Eye (tissue), 1 donor: ENCODE measurements at regions not wholly inside any gene's neighbourhood (a gene's known extent, or its start where the extent isn't known, plus 50 kb on each side); places are given as distances from the start of the nearest gene placed in this dataset.

Source experiments
- DNase-seq: peaks from one replicate; pipeline ENCODE4 v3.0.0-alpha.2; 2015

- no peak for DNase-seq
Observed at GRCh38 chr20:40134176-40134575, 554.9 kb downstream of the MAFB start.

GRCh38 chr20:40120827-40121226 lies 568.2 kb downstream of the MAFB start:
- no peak for DNase-seq

- no peak for DNase-seq
Observed at GRCh38 chr20:40111282-40111681, 577.8 kb downstream of the MAFB start.

GRCh38 chr20:40110311-40110831 lies 578.7 kb downstream of the MAFB start:
- no peak for DNase-seq

GRCh38 chr20:40109136-40109535 lies 579.9 kb downstream of the MAFB start:
- DNase-seq, result no peak

GRCh38 chr20:40108321-40108720 lies 580.7 kb downstream of the MAFB start:
- no peak for DNase-seq

- no peak for DNase-seq
Observed at GRCh38 chr20:40104959-40105358, 584.1 kb downstream of the MAFB start.

GRCh38 chr20:40103420-40103819 lies 585.6 kb downstream of the MAFB start:
- no peak for DNase-seq

GRCh38 chr20:40101560-40101959 lies 587.5 kb downstream of the MAFB start:
- no peak for DNase-seq

GRCh38 chr20:40100261-40100660 lies 588.8 kb downstream of the MAFB start:
- DNase-seq, result no peak

GRCh38 chr20:40090236-40090635 lies 598.8 kb downstream of the MAFB start:
- no peak for DNase-seq

- no peak for DNase-seq
Observed at GRCh38 chr20:40087496-40087895, 601.5 kb downstream of the MAFB start.

- no peak for DNase-seq
Observed at GRCh38 chr20:40085513-40085912, 603.5 kb downstream of the MAFB start.

- no peak for DNase-seq
Observed at GRCh38 chr20:40082436-40082835, 606.6 kb downstream of the MAFB start.

GRCh38 chr20:40081653-40082052 lies 607.4 kb downstream of the MAFB start:
- DNase-seq, result no peak

GRCh38 chr20:40080041-40080652 lies 608.9 kb downstream of the MAFB start:
- DNase-seq, result no peak

- DNase-seq, result no peak
Observed at GRCh38 chr20:40073535-40074111, 615.4 kb downstream of the MAFB start.

- DNase-seq, result no peak
Observed at GRCh38 chr20:40072907-40073306, 616.1 kb downstream of the MAFB start.

GRCh38 chr20:40056171-40056570 lies 632.9 kb downstream of the MAFB start:
- no peak for DNase-seq

GRCh38 chr20:40055711-40056110 lies 633.3 kb downstream of the MAFB start:
- DNase-seq, result no peak

GRCh38 chr20:40054311-40054710 lies 634.7 kb downstream of the MAFB start:
- DNase-seq, result no peak

GRCh38 chr20:40050596-40050995 lies 638.4 kb downstream of the MAFB start:
- DNase-seq, result no peak

GRCh38 chr20:40049854-40050253 lies 639.2 kb downstream of the MAFB start:
- no peak for DNase-seq

GRCh38 chr20:40046703-40047102 lies 642.3 kb downstream of the MAFB start:
- DNase-seq, result no peak

GRCh38 chr20:40037511-40037910 lies 651.5 kb downstream of the MAFB start:
- no peak for DNase-seq
